GM12878 (cell line): ENCODE measurements at regions not wholly inside any gene's neighbourhood (a gene's known extent, or its start where the extent isn't known, plus 50 kb on each side); places are given as distances from the start of the nearest gene placed in this dataset.

Source experiments
- ATAC-seq: fragments of 200-7000 bp; cut with Tn5 transposase; 3 replicates; pipeline ENCODE4 v1.9.1; 2020; ENCODE audit warnings: mild to moderate bottlenecking, moderate library complexity
- BruUV-seq: library from RNA; stranded (reverse); fragments of 400-500 nt; replicated peaks from 2 replicates; lab custom pipeline; 2021; lab: Mats Ljungman, UMichigan
- CTCF ChIA-PET: fragments of 300-600 bp; sonication (Branson Sonifier 250); formaldehyde crosslinking; extraction: SDS; loops from one replicate; lab custom pipeline; 2021; ENCODE audit warnings: inconsistent platforms; lab: Yijun Ruan, JAX
- POLR2A ChIA-PET: fragments of 350-600 bp; formaldehyde crosslinking; extraction: SDS; loops from one replicate; lab custom pipeline; 2021; ENCODE audit warnings: inconsistent platforms; lab: Charles Lee
- RAD21 ChIA-PET: fragments of 300-600 bp; sonication (Branson Sonifier 250); formaldehyde crosslinking; loops from one replicate; lab custom pipeline; 2023; ENCODE audit warnings: antibody characterized with exemption; ENCODE audit not compliant: unreplicated experiment; lab: Charles Lee
- SMC1A ChIA-PET: fragments of 300-600 bp; sonication (Branson Sonifier 250); formaldehyde crosslinking; loops from one replicate; lab custom pipeline; 2023; ENCODE audit not compliant: unreplicated experiment, uncharacterized antibody; lab: Charles Lee
- DNase-seq: peaks from one replicate; pipeline ENCODE4 v3.0.0-alpha.2; 2011; ENCODE audit warnings: low read depth, low spot score
- FAIRE-seq: peaks from 3 replicates; lab custom pipeline; 2011; peaks lifted over from hg19 to GRCh38; lab: Jason Lieb, UNC
- H2AFZ ChIP-seq: 2 replicates; pipeline ENCODE4 v1.6.0; 2011; ENCODE audit warnings: low read depth, low read length, control low read depth; ENCODE audit not compliant: control insufficient read depth
- H3K27ac ChIP-seq: 2 replicates; pipeline ENCODE4 v1.5.1; 2011; ENCODE audit warnings: control low read depth; ENCODE audit not compliant: control insufficient read depth, insufficient read depth
- H3K27me3 ChIP-seq, 2 experiments: replicated peaks in 1 of 2; 2 replicates each; pipeline versions ENCODE4 v1.6.0 to v1.6.1; 2011; ENCODE audit warnings: low read length in 1 of 2; ENCODE audit not compliant: control insufficient read depth in 2 of 2, insufficient read depth in 2 of 2
- H3K36me3 ChIP-seq, 2 experiments: 2 replicates each; pipeline ENCODE4 v1.5.1; 2011; ENCODE audit warnings: low read length in 1 of 2; ENCODE audit not compliant: control insufficient read depth in 2 of 2, insufficient read depth in 2 of 2
- H3K4me1 ChIP-seq: 2 replicates; pipeline ENCODE4 v1.6.1; 2011; ENCODE audit warnings: mild to moderate bottlenecking, low read length, moderate library complexity, mixed read lengths; ENCODE audit not compliant: control insufficient read depth, insufficient read depth
- H3K4me2 ChIP-seq: 2 replicates; pipeline ENCODE4 v1.6.0; 2011; ENCODE audit warnings: control low read depth; ENCODE audit not compliant: control insufficient read depth, insufficient read depth
- H3K4me3 ChIP-seq: fragments of 200-600 bp; sonication (generic); 2 replicates; pipeline ENCODE4 v1.5.1; 2016
- H3K79me2 ChIP-seq: 2 replicates; pipeline ENCODE4 v1.6.0; 2011; ENCODE audit warnings: low read length; ENCODE audit not compliant: control insufficient read depth, insufficient read depth
- H3K9ac ChIP-seq: 2 replicates; pipeline ENCODE4 v1.8.0; 2011; ENCODE audit warnings: low read length, control low read depth, mixed read lengths; ENCODE audit not compliant: control insufficient read depth, insufficient read depth
- H3K9me3 ChIP-seq: replicated peaks from 3 replicates; pipeline ENCODE4 v1.5.1; 2011; ENCODE audit warnings: mild to moderate bottlenecking, low read length; ENCODE audit not compliant: control insufficient read depth, insufficient read depth
- H4K20me1 ChIP-seq: 2 replicates; pipeline ENCODE4 v1.6.0; 2011; ENCODE audit not compliant: control insufficient read depth, insufficient read depth
- CHD2 ChIP-seq: IDR thresholded peaks from 2 replicates; pipeline ENCODE4 v1.6.1; 2011; ENCODE audit warnings: low read depth, low read length, improper control_type of control experiment, borderline replicate concordance
- E2F8 ChIP-seq: fragments of 450-650 bp; IDR thresholded peaks from 2 replicates; pipeline ENCODE4 v1.6.1; 2018; ENCODE audit warnings: mild to moderate bottlenecking, low read depth, moderate library complexity; ENCODE audit not compliant: partially characterized antibody
- ETV6 ChIP-seq, 2 experiments: fragments of 450-650 bp in 1 of 2; IDR thresholded peaks in 1 of 2; conservative IDR thresholded peaks in 1 of 2; 2 replicates each; pipeline ENCODE4 v1.6.1; 2014; ENCODE audit warnings: antibody characterized with exemption in 1 of 2, borderline replicate concordance in 1 of 2, low read depth in 1 of 2, mild to moderate bottlenecking in 1 of 2, moderate library complexity in 1 of 2
- JUNB ChIP-seq: IDR thresholded peaks from 2 replicates; pipeline ENCODE4 v1.6.1; 2016; ENCODE audit warnings: antibody characterized with exemption, mild to moderate bottlenecking
- JUND ChIP-seq: IDR thresholded peaks from 2 replicates; pipeline ENCODE4 v1.6.1; 2012; ENCODE audit warnings: low read depth, mild to moderate bottlenecking, low read length, improper control_type of control experiment, moderate library complexity
- NFYB ChIP-seq: IDR thresholded peaks from 2 replicates; pipeline ENCODE4 v1.6.1; 2011; ENCODE audit warnings: low read depth, mild to moderate bottlenecking, low read length, improper control_type of control experiment, moderate library complexity; ENCODE audit not compliant: insufficient read depth
- NR2C2 ChIP-seq: IDR thresholded peaks from 2 replicates; pipeline ENCODE4 v1.6.1; 2011; ENCODE audit warnings: borderline replicate concordance, low read depth; ENCODE audit not compliant: control insufficient read depth, insufficient read length
- NR2F1 ChIP-seq: fragments of 450-650 bp; conservative IDR thresholded peaks from 2 replicates; pipeline ENCODE4 v1.6.1; 2017; ENCODE audit warnings: mild to moderate bottlenecking
- PAX8 ChIP-seq: fragments of 450-650 bp; IDR thresholded peaks from 2 replicates; pipeline ENCODE4 v1.6.1; 2017; ENCODE audit warnings: mild to moderate bottlenecking, moderate library complexity
- RBBP5 ChIP-seq: fragments of 200-600 bp; sonication (generic); conservative IDR thresholded peaks from 2 replicates; pipeline ENCODE4 v1.6.1; 2016
- RELB ChIP-seq: fragments of 450-650 bp; IDR thresholded peaks from 2 replicates; pipeline ENCODE4 v1.6.1; 2017; ENCODE audit warnings: low read depth, mild to moderate bottlenecking, moderate library complexity
- SMAD1 ChIP-seq: fragments of 450-650 bp; IDR thresholded peaks from 2 replicates; pipeline ENCODE4 v1.6.1; 2018; ENCODE audit warnings: mild to moderate bottlenecking, low read depth; ENCODE audit not compliant: partially characterized antibody
- TBL1XR1 ChIP-seq: IDR thresholded peaks from 2 replicates; pipeline ENCODE4 v1.6.1; 2012; ENCODE audit warnings: low read depth, low read length, improper control_type of control experiment
- TCF7 ChIP-seq: IDR thresholded peaks from 2 replicates; pipeline ENCODE4 v1.6.1; 2014; ENCODE audit warnings: antibody characterized with exemption, borderline replicate concordance
- YY1 ChIP-seq: IDR thresholded peaks from 2 replicates; pipeline ENCODE4 v1.6.1; 2011; ENCODE audit warnings: low read depth, mild to moderate bottlenecking, low read length
- WGBS: methylation state at CpG from one replicate; pipeline ENCODE4 v1.1.6; 2016; ENCODE audit warnings: low lambda C conversion rate; ENCODE audit not compliant: insufficient replicate concordance, insufficient coverage; ENCODE audit errors: missing lambda C conversion rate; 5-methylcytosine and 5-hydroxymethylcytosine counted together
- in situ Hi-C: fragments of 300-500 bp; cut with MboI; formaldehyde crosslinking; loops from 9 replicates; pipeline ENCODE4 v1.14.3; 2018; ENCODE audit warnings: mixed read lengths
- intact Hi-C: fragments of 100-400 bp; cut with micrococcal nuclease; formaldehyde crosslinking; loops from one replicate; pipeline ENCODE4 v1.14.2; 2022; ENCODE audit not compliant: unreplicated experiment

- H3K4me1 ChIP-seq, result no peaks in the 10 kb centered on the region
- ChIA-PET POLR2A (no interaction called here), RAD21 (interaction anchor here (0.7 to 0.9 kb wide), 2 partner anchors 51 to 52 kb away, joined by 3 to 4 read pairs; no protein-coding TSS in a partner anchor), CTCF (interaction anchor here (0.7 to 1.6 kb wide), 2 partner anchors 17 to 652 kb away, joined by 3 to 4 read pairs; no protein-coding TSS in a partner anchor), SMC1A (no interaction called here)
- no peak overlapping the region for H3K9ac ChIP-seq
- no peaks in the 10 kb centered on the region for H3K9me3 ChIP-seq
- ATAC-seq (no peak), FAIRE-seq (no peak), DNase-seq (no peak)
- TF ChIP-seq PAX8 (no peak), YY1 (no peak), TCF7 (no peak), CHD2 (no peak), RBBP5 (no peak), JUND (no peak), NR2F1 (no peak), TBL1XR1 (no peak)
- WGBS, result 25% methylated on average over 2 of the region's 2 CpGs
- intact Hi-C loops (no loop called here), in situ Hi-C loops (no loop called here)
- no peak overlapping the region for H3K4me2 ChIP-seq
- no peaks in the 10 kb centered on the region for H3K27me3 ChIP-seq
- H3K27ac ChIP-seq, result no peak overlapping the region
- no peaks in the 10 kb centered on the region for H3K36me3 ChIP-seq
- H3K79me2 ChIP-seq, result no peaks in the 10 kb centered on the region
- BruUV-seq, result no TSS peak
- H2AFZ ChIP-seq, result no peak overlapping the region
- H4K20me1 ChIP-seq, result no peaks in the 10 kb centered on the region
- H3K4me3 ChIP-seq, result no peak overlapping the region
Observed at GRCh38 chr10:33385686-33386085, 51.2 kb upstream of the NRP1 start.

GRCh38 chr10:33385015-33385414 lies 50.5 kb upstream of the NRP1 start:
- ChIA-PET POLR2A (no interaction called here), SMC1A (interaction anchor here (1.3 kb wide), 1 partner anchor 316 kb away, joined by 3 read pairs; no protein-coding TSS in a partner anchor)
- TF ChIP-seq JUNB (no peak), E2F8 (no peak), YY1 (no peak), NR2C2 (no peak), RELB (no peak), NFYB (no peak), ETV6 (conservative IDR thresholded peaks at IDR 0.05 in 1 of 2, IDR thresholded peaks at IDR 0.05 in 1 of 2; ENCODE audit: borderline replicate concordance in 1 of 2, low read depth in 1 of 2) (no peak), SMAD1 (no peak)

More at GRCh38 chr10:33385015-33385414, 50.5 kb upstream of the NRP1 start:
- RAD21 ChIA-PET, result interaction anchor here (0.7 kb wide), 1 partner anchor 50 kb away, joined by 4 read pairs; no protein-coding TSS in a partner anchor
- BruUV-seq, result no TSS peak
- Histone ChIP-seq H3K9me3 (no peaks in the 10 kb centered on the region), H2AFZ (no peak overlapping the region), H3K36me3 (no peaks in the 10 kb centered on the region), H3K4me3 (no peak overlapping the region), H3K79me2 (no peaks in the 10 kb centered on the region), H3K4me1 (no peaks in the 10 kb centered on the region), H4K20me1 (no peaks in the 10 kb centered on the region), H3K27ac (no peak overlapping the region), H3K9ac (no peak overlapping the region), H3K4me2 (no peak overlapping the region), H3K27me3 (no peaks in the 10 kb centered on the region)
- FAIRE-seq, result no peak
- 9% methylated on average over 5 of the region's 5 CpGs for WGBS
- no peak for ATAC-seq
- intact Hi-C loops (no loop called here), in situ Hi-C loops (no loop called here)
- CTCF ChIA-PET, result interaction anchor here (1.6 kb wide), 1 partner anchor 18 kb away, joined by 4 read pairs; no protein-coding TSS in a partner anchor
- DNase-seq, result no peak
